ENCODE measurements at regions not wholly inside any gene's neighbourhood (a gene's known extent, or its start where the extent isn't known, plus 50 kb on each side); places are given as distances from the start of the nearest gene placed in this dataset.
"Not testable (repeated sequence)": the region's sequence is repeated elsewhere in the genome, so short reads cannot be mapped to it uniquely, and the experiment has no call there.

GRCh38 chr21:18819507-18819906 lies 415.9 kb upstream of the TMPRSS15 start:
- in situ Hi-C loops (cut with HindIII; ENCODE audit: low pct_unique_long_range_greater_than_20kb, low sequenced_read_pairs) = no loop called here
- no peak for DNase-seq (ENCODE audit: low read depth in 1 of 2, low spot score in 1 of 2)
- no peak for TF ChIP-seq JUND (IDR thresholded peaks at IDR 0.05; ENCODE audit: low read depth)

GRCh38 chr21:18826562-18826961 lies 423.0 kb upstream of the TMPRSS15 start:
- no peak for TF ChIP-seq JUND (IDR thresholded peaks at IDR 0.05; ENCODE audit: low read depth)
- no peak for DNase-seq (ENCODE audit: low read depth in 1 of 2, low spot score in 1 of 2)
- in situ Hi-C loops (cut with HindIII; ENCODE audit: low pct_unique_long_range_greater_than_20kb, low sequenced_read_pairs) = no loop called here

DNA sequence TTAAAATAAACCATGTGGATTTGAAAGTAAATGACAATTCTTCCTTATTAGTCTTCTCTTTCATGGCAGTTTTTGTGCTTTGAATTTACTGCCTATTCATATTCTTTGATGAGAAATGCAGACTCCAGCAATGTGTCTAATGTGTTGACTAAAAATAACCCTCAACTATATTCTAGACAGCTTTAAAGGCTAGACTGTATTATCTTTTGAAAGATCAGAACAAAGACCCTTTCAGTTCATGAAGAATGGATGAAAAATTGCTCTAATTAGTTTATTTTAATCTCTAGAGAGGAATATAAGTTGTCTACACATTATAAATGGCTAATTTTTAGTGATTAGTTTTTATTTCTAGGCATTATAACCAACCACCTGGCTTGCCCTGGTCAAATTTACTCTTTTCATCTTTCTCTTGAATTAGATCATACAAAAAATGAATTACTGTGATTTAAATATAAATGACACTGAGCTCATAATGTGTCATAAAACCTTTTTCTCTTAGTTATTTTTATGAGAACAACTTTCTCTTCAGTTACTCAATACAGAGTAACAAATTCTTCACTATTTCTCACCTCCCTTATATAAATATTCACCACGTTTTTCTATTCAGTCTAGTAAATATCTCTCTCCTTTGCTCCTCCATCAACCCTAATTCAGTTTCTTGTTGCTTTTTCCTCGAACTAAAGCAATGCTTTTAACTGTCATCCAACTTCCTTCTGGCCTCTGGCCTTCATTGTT lies 428.5 kb upstream of the TMPRSS15 start:
- no peak for DNase-seq (ENCODE audit: low read depth in 1 of 2, low spot score in 1 of 2)
- in situ Hi-C loops (cut with HindIII; ENCODE audit: low pct_unique_long_range_greater_than_20kb, low sequenced_read_pairs) = no loop called here
- TF ChIP-seq JUND (IDR thresholded peaks at IDR 0.05; ENCODE audit: low read depth) = no peak

DNA sequence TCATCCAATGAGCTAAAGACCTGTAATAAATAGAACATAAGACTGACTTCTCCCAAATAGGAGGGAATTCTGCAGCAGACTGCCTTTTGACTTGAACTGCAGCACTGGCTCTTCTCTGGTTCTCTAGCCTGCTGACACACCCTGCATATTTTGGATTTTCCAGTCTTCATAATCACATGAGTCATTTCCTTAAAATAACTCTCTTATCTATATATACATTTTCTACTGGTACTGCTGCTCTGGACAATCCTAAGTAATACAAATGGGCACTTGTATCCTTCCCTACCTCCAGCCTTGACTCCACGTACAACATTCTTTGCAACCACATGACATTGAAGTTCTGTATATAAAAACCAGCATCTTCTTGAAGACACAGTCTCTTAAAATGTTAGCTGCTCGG lies 429.4 kb upstream of the TMPRSS15 start:
- in situ Hi-C loops (cut with HindIII; ENCODE audit: low pct_unique_long_range_greater_than_20kb, low sequenced_read_pairs) = no loop called here
- no peak for DNase-seq (ENCODE audit: low read depth in 1 of 2, low spot score in 1 of 2)
- TF ChIP-seq JUND (IDR thresholded peaks at IDR 0.05; ENCODE audit: low read depth) = no peak

GRCh38 chr21:18834121-18834520 lies 430.5 kb upstream of the TMPRSS15 start:
- DNase-seq (ENCODE audit: low read depth in 1 of 2, low spot score in 1 of 2); in situ Hi-C loops (cut with HindIII; ENCODE audit: low pct_unique_long_range_greater_than_20kb, low sequenced_read_pairs): not testable (repeated sequence)

DNA sequence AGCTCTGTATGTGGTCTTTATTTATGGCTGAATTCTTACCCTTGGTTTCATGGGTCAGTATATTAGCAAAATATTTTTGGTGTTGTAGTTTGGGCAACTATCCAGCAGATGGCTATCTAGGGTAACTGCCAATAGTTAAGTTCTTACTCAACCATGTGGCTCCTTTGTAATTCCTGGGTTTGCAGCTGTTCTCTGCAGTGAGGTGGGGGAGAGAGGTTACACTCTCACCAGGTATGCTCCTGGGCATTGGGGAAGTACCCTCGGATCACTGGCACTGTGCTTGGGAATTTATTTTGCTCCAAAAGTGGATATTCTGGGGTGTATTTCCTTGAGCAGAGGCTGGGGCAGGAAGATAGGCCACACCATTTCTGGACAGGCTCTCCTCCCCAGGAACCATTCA lies 436.7 kb upstream of the TMPRSS15 start:
- no peak for TF ChIP-seq JUND (IDR thresholded peaks at IDR 0.05; ENCODE audit: low read depth)
- in situ Hi-C loops (cut with HindIII; ENCODE audit: low pct_unique_long_range_greater_than_20kb, low sequenced_read_pairs) = no loop called here
- DNase-seq (ENCODE audit: low read depth in 1 of 2, low spot score in 1 of 2) = peak in 1 of 2 experiments; percentile 57

- DNase-seq (ENCODE audit: low read depth in 1 of 2, low spot score in 1 of 2); in situ Hi-C loops (cut with HindIII; ENCODE audit: low pct_unique_long_range_greater_than_20kb, low sequenced_read_pairs): not testable (repeated sequence)
Observed at GRCh38 chr21:18857606-18858005, 454.0 kb upstream of the TMPRSS15 start.

DNA sequence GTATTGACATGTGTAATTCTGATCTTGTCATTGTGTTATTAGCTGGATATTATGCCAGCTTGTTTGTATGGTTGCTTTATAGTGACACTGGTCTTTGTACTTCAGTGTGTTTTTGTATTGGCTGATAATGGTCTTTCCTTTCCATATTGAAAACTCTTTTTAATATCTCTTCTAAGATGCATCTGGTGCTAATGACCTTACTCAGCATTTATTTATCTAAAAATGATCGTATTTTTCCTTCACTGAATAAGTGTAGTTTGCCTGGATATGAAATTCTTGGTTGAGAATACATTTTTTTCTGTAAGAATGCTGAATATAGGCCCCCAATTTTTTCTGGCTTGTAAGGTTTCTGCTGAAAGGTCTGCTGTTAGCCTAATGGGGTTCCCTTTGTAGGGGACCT lies 465.5 kb upstream of the TMPRSS15 start:
- no peak for DNase-seq (ENCODE audit: low read depth in 1 of 2, low spot score in 1 of 2)
- in situ Hi-C loops (cut with HindIII; ENCODE audit: low pct_unique_long_range_greater_than_20kb, low sequenced_read_pairs) = no loop called here

GRCh38 chr21:18877917-18878316 lies 474.3 kb upstream of the TMPRSS15 start:
- in situ Hi-C loops (cut with HindIII; ENCODE audit: low pct_unique_long_range_greater_than_20kb, low sequenced_read_pairs) = no loop called here
- DNase-seq (ENCODE audit: low read depth in 1 of 2, low spot score in 1 of 2) = no peak

More for the DNA sequence above, 465.5 kb upstream of the TMPRSS15 start:
- TF ChIP-seq JUND (IDR thresholded peaks at IDR 0.05; ENCODE audit: low read depth) = no peak

GRCh38 chr21:18887922-18888602 lies 484.5 kb upstream of the TMPRSS15 start:
- no peak for DNase-seq (ENCODE audit: low read depth in 1 of 2, low spot score in 1 of 2)
- TF ChIP-seq JUND (IDR thresholded peaks at IDR 0.05; ENCODE audit: low read depth) = no peak
- in situ Hi-C loops (cut with HindIII; ENCODE audit: low pct_unique_long_range_greater_than_20kb, low sequenced_read_pairs) = no loop called here

More at GRCh38 chr21:18877917-18878316, 474.3 kb upstream of the TMPRSS15 start:
- TF ChIP-seq JUND (IDR thresholded peaks at IDR 0.05; ENCODE audit: low read depth) = no peak

GRCh38 chr21:18893406-18893805 lies 489.8 kb upstream of the TMPRSS15 start:
- no peak for TF ChIP-seq JUND (IDR thresholded peaks at IDR 0.05; ENCODE audit: low read depth)
- in situ Hi-C loops (cut with HindIII; ENCODE audit: low pct_unique_long_range_greater_than_20kb, low sequenced_read_pairs) = no loop called here
- no peak for DNase-seq (ENCODE audit: low read depth in 1 of 2, low spot score in 1 of 2)

GRCh38 chr21:18894387-18894786 lies 490.8 kb upstream of the TMPRSS15 start:
- in situ Hi-C loops (cut with HindIII; ENCODE audit: low pct_unique_long_range_greater_than_20kb, low sequenced_read_pairs) = no loop called here
- no peak for DNase-seq (ENCODE audit: low read depth in 1 of 2, low spot score in 1 of 2)
- TF ChIP-seq JUND (IDR thresholded peaks at IDR 0.05; ENCODE audit: low read depth) = no peak

GRCh38 chr21:18899261-18899660 lies 495.7 kb upstream of the TMPRSS15 start:
- no peak for DNase-seq (ENCODE audit: low read depth in 1 of 2, low spot score in 1 of 2)
- TF ChIP-seq JUND (IDR thresholded peaks at IDR 0.05; ENCODE audit: low read depth) = no peak
- in situ Hi-C loops (cut with HindIII; ENCODE audit: low pct_unique_long_range_greater_than_20kb, low sequenced_read_pairs) = no loop called here
